ENCODE measurements at regions not wholly inside any gene's neighbourhood (a gene's known extent, or its start where the extent isn't known, plus 50 kb on each side); places are given as distances from the start of the nearest gene placed in this dataset.
"Not testable (repeated sequence)": the region's sequence is repeated elsewhere in the genome, so short reads cannot be mapped to it uniquely, and the experiment has no call there.

- DNase-seq = not testable (repeated sequence)
Measured at GRCh38 chr4:69013933-69014332, 62.3 kb upstream of the UGT2A3 start.

DNA sequence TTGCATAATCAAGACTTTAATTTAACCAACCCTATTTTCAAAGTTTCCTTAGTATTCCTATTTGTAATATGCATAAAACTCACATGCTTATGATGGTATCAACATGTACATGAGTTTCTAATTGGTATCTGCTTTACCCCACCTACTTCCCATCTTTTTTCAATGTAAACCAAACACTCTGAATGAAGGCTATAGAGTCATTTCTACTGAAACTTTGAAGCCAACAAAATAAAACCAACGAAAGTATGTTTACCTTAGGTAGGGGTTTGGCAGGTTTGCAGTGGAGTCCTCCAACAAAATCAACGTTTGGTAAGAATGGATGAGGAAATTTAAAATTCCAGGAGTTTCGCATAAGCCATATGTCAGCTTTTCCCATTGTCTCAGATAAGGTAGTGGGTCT, 66.4 kb upstream of the UGT2A3 start:
- not testable (repeated sequence) for DNase-seq

- not testable (repeated sequence) for DNase-seq
Measured at GRCh38 chr4:69019538-69020461, 68.2 kb upstream of the UGT2A3 start.

- not testable (repeated sequence) for DNase-seq
Measured at GRCh38 chr4:69020462-69020807, 68.8 kb upstream of the UGT2A3 start.

- DNase-seq = peak in 1 of 3 donors; percentile 4
Measured at GRCh38 chr4:69025191-69025998, 70.9 kb upstream of the UGT2B7 start.

- DNase-seq = no peak
Measured at GRCh38 chr4:69025999-69026387, 70.3 kb upstream of the UGT2B7 start.

GRCh38 chr4:69026974-69027373, 69.3 kb upstream of the UGT2B7 start:
- no peak for DNase-seq

DNA sequence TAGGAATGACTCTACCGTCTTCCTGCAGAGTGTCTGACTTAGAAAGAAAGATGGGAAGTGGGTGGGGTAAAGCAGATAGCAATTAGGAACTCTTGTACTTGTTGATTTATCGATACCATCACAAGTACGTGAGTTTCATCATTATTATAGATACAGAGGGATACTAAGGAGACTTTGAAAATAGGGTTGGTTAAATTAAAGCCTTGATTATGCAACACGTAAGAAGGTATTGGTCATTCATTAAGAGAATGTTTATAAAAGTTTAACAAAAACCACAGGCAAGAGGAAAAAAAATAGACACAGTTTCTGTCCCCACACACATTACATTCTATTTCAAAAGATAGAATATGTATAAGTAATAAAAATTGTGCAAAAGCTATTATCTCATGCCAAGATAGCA, 65.9 kb upstream of the UGT2B7 start:
- DNase-seq = no peak

DNA sequence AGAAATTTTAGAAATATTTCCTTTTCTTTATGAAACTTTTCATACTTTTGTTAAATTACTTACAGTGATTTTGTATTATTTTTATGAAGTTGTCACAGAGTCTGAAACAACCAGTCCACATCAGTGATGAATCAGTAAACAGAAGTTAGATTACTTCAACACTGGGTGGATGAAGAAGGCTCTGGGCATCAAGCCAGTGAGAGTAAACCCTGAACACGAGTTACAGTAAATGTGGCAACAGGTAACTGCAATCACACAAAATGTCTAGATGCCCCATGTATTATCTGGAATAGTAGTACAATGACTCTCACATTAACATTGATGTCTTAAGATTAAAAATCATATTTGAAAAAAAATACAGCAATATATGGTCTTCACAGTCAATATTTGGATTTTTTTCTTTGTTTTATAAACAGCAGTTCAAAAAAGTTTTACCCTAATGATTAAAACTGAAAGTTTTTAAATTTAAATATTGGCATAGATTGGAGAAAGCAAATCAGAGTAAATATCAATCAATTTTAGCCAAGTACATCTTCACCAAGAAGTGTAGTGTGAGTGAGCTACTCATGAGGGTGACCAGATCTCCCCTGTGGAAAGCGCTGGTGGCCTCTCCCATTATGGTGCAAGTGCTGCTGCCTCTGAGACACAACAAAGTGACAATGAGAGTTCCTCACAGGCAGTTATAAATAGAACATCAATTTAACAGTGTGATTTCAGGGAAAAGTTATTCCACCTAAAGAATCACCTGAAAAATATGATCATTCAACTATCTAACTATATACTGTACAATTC, 63.2 kb upstream of the UGT2B7 start:
- no peak for DNase-seq

GRCh38 chr4:69034315-69034740, 61.9 kb upstream of the UGT2B7 start:
- not testable (repeated sequence) for DNase-seq

DNA sequence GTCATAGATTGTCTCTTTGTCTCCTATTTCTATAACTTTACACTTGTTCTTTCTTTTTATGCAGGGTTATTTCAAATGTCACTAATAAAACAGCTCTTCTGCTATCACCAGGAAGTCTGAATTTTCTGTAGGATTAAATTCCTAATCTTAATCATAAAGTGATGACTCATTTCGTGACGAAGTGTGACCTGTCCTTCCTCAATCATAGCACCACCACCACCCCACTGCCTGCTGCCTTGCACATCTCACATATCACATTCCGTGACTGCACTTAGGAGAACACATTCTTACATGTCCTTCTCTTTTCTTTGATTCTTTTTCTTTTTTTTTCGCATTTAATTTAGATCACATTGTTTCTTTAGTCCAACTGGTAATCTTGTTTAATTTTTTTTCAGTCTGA, 57.7 kb upstream of the UGT2B7 start:
- DNase-seq = no peak

- DNase-seq = no peak
Measured at GRCh38 chr4:69039071-69039470, 57.2 kb upstream of the UGT2B7 start.

GRCh38 chr4:69044247-69044646, 52.0 kb upstream of the UGT2B7 start:
- DNase-seq = no peak
